ENCODE measurements at regions not wholly inside any gene's neighbourhood (a gene's known extent, or its start where the extent isn't known, plus 50 kb on each side); places are given as distances from the start of the nearest gene placed in this dataset.

- no peak for TF ChIP-seq CTCF (IDR thresholded peaks at IDR 0.05)
- no peak for TF ChIP-seq POLR2AphosphoS5 (IDR thresholded peaks at IDR 0.05; ENCODE audit: low read depth, low read length)
- no peak for TF ChIP-seq SIN3A (IDR thresholded peaks at IDR 0.05; ENCODE audit: borderline replicate concordance, insufficient read depth, low read depth, low read length)
- no peak for TF ChIP-seq TCF7L2 (IDR thresholded peaks at IDR 0.05; ENCODE audit: low read depth, low read length)
- no peak for TF ChIP-seq REST (IDR thresholded peaks at IDR 0.05; ENCODE audit: insufficient read depth in 1 of 2, low read depth in 2 of 2, low read length in 1 of 2)
Measured at GRCh38 chr1:104182251-104182650, 432.6 kb downstream of the AMY1C start.

All from Panc1 (cell line).